ENCODE measurements at regions not wholly inside any gene's neighbourhood (a gene's known extent, or its start where the extent isn't known, plus 50 kb on each side); places are given as distances from the start of the nearest gene placed in this dataset.

- Mint-ChIP-seq H3K9me3 (ENCODE audit: unreplicated experiment) (peaks cover 43% of the 10 kb centered on the region), H3K36me3 (ENCODE audit: insufficient read depth, unreplicated experiment) (no peaks in the 10 kb centered on the region), H3K4me1 (ENCODE audit: insufficient read depth, unreplicated experiment) (no peaks in the 10 kb centered on the region), H3K27ac (ENCODE audit: low read depth, unreplicated experiment) (no peak overlapping the region), H3K27me3 (ENCODE audit: insufficient read depth, unreplicated experiment) (no peaks in the 10 kb centered on the region), H3K4me3 (ENCODE audit: unreplicated experiment) (no peak overlapping the region)
- TF ChIP-seq CTCF (IDR thresholded peaks at IDR 0.05; ENCODE audit: unreplicated experiment) = no peak
- no peak for DNase-seq (ENCODE audit: unreplicated experiment)
- POLR2A ChIA-PET = no interaction called here
- BruUV-seq (replicated peaks) = no TSS peak
- CTCF ChIA-PET = interaction anchor here (1.2 kb wide), 1 partner anchor 135 kb away, joined by 3 read pairs; no protein-coding TSS in a partner anchor
- intact Hi-C loops (cut with micrococcal nuclease) = no loop called here
These were observed 137.0 kb upstream of the AJAP1 start for GRCh38 chr1:4517186-4517954.

- intact Hi-C loops (cut with micrococcal nuclease) = no loop called here
- ChIA-PET POLR2A (no interaction called here), CTCF (interaction anchor here (0.6 to 1.2 kb wide), 2 partner anchors 133 to 258 kb away, joined by 3 read pairs; no protein-coding TSS in a partner anchor)
- no peak for DNase-seq (ENCODE audit: unreplicated experiment)
- H3K36me3 Mint-ChIP-seq (ENCODE audit: insufficient read depth, unreplicated experiment) = no peaks in the 10 kb centered on the region
- peaks cover 40% of the 10 kb centered on the region for H3K9me3 Mint-ChIP-seq (ENCODE audit: unreplicated experiment)
- H3K4me1 Mint-ChIP-seq (ENCODE audit: insufficient read depth, unreplicated experiment) = no peaks in the 10 kb centered on the region
- TF ChIP-seq CTCF (IDR thresholded peaks at IDR 0.05; ENCODE audit: unreplicated experiment) = no peak
- no peak overlapping the region for H3K27ac Mint-ChIP-seq (ENCODE audit: low read depth, unreplicated experiment)
- BruUV-seq (replicated peaks) = no TSS peak
- H3K4me3 Mint-ChIP-seq (ENCODE audit: unreplicated experiment) = no peak overlapping the region
- H3K27me3 Mint-ChIP-seq (ENCODE audit: insufficient read depth, unreplicated experiment) = no peaks in the 10 kb centered on the region
These were observed 135.8 kb upstream of the AJAP1 start for GRCh38 chr1:4518621-4519020.

- DNase-seq (ENCODE audit: unreplicated experiment) = no peak
- POLR2A ChIA-PET = no interaction called here
- peaks cover 38% of the 10 kb centered on the region for H3K9me3 Mint-ChIP-seq (ENCODE audit: unreplicated experiment)
- no peaks in the 10 kb centered on the region for H3K36me3 Mint-ChIP-seq (ENCODE audit: insufficient read depth, unreplicated experiment)
- TF ChIP-seq CTCF (IDR thresholded peaks at IDR 0.05; ENCODE audit: unreplicated experiment) = no peak
- H3K4me3 Mint-ChIP-seq (ENCODE audit: unreplicated experiment) = no peak overlapping the region
- intact Hi-C loops (cut with micrococcal nuclease) = no loop called here
- H3K27me3 Mint-ChIP-seq (ENCODE audit: insufficient read depth, unreplicated experiment) = no peaks in the 10 kb centered on the region
- H3K4me1 Mint-ChIP-seq (ENCODE audit: insufficient read depth, unreplicated experiment) = no peaks in the 10 kb centered on the region
- no TSS peak for BruUV-seq (replicated peaks)
- H3K27ac Mint-ChIP-seq (ENCODE audit: low read depth, unreplicated experiment) = no peak overlapping the region
- CTCF ChIA-PET = no interaction called here
These were observed 134.5 kb upstream of the AJAP1 start for GRCh38 chr1:4519954-4520353.

GRCh38 chr1:4523551-4523950 is 130.9 kb upstream of the AJAP1 start:
- no peak for TF ChIP-seq CTCF (IDR thresholded peaks at IDR 0.05; ENCODE audit: unreplicated experiment)
- POLR2A ChIA-PET = no interaction called here
- no peak for DNase-seq (ENCODE audit: unreplicated experiment)
- BruUV-seq (replicated peaks) = no TSS peak
- H3K4me1 Mint-ChIP-seq (ENCODE audit: insufficient read depth, unreplicated experiment) = no peaks in the 10 kb centered on the region
- no peaks in the 10 kb centered on the region for H3K36me3 Mint-ChIP-seq (ENCODE audit: insufficient read depth, unreplicated experiment)
- no peaks in the 10 kb centered on the region for H3K27me3 Mint-ChIP-seq (ENCODE audit: insufficient read depth, unreplicated experiment)
- intact Hi-C loops (cut with micrococcal nuclease) = no loop called here
- peaks cover 34% of the 10 kb centered on the region for H3K9me3 Mint-ChIP-seq (ENCODE audit: unreplicated experiment)
- CTCF ChIA-PET = no interaction called here
- H3K27ac Mint-ChIP-seq (ENCODE audit: low read depth, unreplicated experiment) = no peak overlapping the region
- H3K4me3 Mint-ChIP-seq (ENCODE audit: unreplicated experiment) = no peak overlapping the region

Data from MCF 10A (cell line).